NOMO-1 treated with DMSO at 0.1 percent for 48 hours (cell line): ENCODE measurements at regions not wholly inside any gene's neighbourhood (a gene's known extent, or its start where the extent isn't known, plus 50 kb on each side); places are given as distances from the start of the nearest gene placed in this dataset.

Experiments used
- DNase-seq: peaks from one replicate; lab custom pipeline; 2025; ENCODE audit not compliant: unreplicated experiment; lab: John Stamatoyannopoulos, UW

- DNase-seq = no peak
Observed at GRCh38 chr1:164951508-164951907, 392.5 kb downstream of the PBX1 start.

GRCh38 chr1:164950541-164950986 lies 391.6 kb downstream of the PBX1 start:
- no peak for DNase-seq

- no peak for DNase-seq
Observed at GRCh38 chr1:164949771-164950471, 390.9 kb downstream of the PBX1 start.

GRCh38 chr1:164948101-164948500 lies 389.1 kb downstream of the PBX1 start:
- DNase-seq = no peak

- no peak for DNase-seq
Observed at GRCh38 chr1:164937291-164937690, 378.3 kb downstream of the PBX1 start.

GRCh38 chr1:164932580-164932979 lies 373.6 kb downstream of the PBX1 start:
- no peak for DNase-seq

- DNase-seq = no peak
Observed at GRCh38 chr1:164930833-164931232, 371.8 kb downstream of the PBX1 start.

GRCh38 chr1:164930241-164930640 lies 371.3 kb downstream of the PBX1 start:
- no peak for DNase-seq

GRCh38 chr1:164928232-164928812 lies 369.3 kb downstream of the PBX1 start:
- DNase-seq = no peak

GRCh38 chr1:164926107-164926506 lies 367.1 kb downstream of the PBX1 start:
- no peak for DNase-seq

GRCh38 chr1:164922585-164922984 lies 363.6 kb downstream of the PBX1 start:
- DNase-seq = no peak

GRCh38 chr1:164921493-164921892 lies 362.5 kb downstream of the PBX1 start:
- no peak for DNase-seq

GRCh38 chr1:164918140-164918539 lies 359.2 kb downstream of the PBX1 start:
- no peak for DNase-seq

- DNase-seq = no peak
Observed at GRCh38 chr1:164914208-164914607, 355.2 kb downstream of the PBX1 start.

GRCh38 chr1:164912290-164912689 lies 353.3 kb downstream of the PBX1 start:
- no peak for DNase-seq

- no peak for DNase-seq
Observed at GRCh38 chr1:164910671-164911070, 351.7 kb downstream of the PBX1 start.

- DNase-seq = no peak
Observed at GRCh38 chr1:164907666-164908065, 348.7 kb downstream of the PBX1 start.

GRCh38 chr1:164905869-164906268 lies 346.9 kb downstream of the PBX1 start:
- DNase-seq = no peak

GRCh38 chr1:164902491-164902890 lies 343.5 kb downstream of the PBX1 start:
- DNase-seq = no peak
